ENCODE measurements at regions not wholly inside any gene's neighbourhood (a gene's known extent, or its start where the extent isn't known, plus 50 kb on each side); places are given as distances from the start of the nearest gene placed in this dataset.

GRCh38 chr2:149679286-149679685 lies 91.7 kb upstream of the MMADHC start:
- DNase-seq = no peak

DNA sequence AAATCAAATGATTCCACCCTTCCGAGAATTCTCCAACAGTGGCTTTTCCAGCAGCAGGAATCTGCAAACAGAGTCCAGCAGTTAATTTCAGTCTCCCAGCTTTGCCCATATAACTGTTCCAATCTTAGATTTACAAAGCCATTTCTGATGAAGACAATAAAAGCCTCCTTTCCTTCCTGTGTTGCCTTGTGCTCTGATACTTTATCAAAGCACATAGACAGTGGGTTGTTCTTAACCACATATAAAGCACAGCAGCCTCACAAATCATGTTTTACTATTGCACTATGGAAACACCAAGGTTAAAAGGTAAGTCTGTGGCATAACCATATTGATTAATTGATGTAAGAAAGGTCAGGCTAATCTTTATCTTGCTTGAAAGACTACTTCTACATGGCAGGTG lies 89.8 kb upstream of the MMADHC start:
- no peak for DNase-seq

- DNase-seq = no peak
Measured at GRCh38 chr2:149670086-149670485, 82.5 kb upstream of the MMADHC start.

DNA sequence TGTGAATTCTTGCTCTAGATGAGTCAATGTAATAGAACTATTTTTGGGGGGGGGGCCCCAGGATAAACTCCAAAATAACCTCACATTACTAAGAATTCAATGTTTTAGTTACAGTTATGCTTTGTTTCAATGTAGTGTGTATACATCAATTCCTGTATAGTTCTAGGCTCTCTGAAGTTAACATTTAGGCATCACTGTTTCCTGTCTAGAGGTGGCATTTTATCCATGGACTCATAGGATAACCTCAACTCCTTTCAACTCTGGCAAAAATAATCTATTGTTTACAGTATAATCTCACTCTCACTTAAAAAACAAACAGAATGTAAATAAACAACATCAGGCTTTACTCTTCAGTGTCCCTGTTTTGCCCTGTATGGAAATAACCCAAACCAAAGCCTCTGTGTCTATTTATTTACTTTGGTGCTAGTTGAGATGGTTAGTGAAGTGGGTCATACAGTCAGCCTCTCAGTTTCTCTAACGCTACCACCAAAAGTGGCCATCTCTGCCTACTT lies 79.3 kb upstream of the MMADHC start:
- DNase-seq = no peak

DNA sequence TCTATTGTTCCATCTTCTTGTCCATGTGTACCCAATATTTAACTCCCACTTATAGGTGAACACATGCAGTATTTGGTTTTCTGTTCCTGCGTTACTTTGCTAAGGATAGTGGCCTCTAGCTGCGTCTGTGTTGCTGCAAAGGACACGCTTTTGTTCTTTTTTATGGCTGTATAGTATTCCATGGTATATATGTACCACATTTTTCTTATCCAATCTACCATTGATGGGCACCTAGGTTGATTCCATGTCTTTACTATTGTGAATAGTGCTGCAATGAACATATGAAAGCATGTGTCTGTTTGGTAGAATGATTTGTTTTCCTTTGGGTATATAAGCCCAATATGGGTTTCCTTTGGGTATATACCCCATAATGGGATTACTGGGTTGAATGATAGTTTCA lies 77.3 kb upstream of the MMADHC start:
- DNase-seq = no peak

GRCh38 chr2:149662556-149662955 lies 75.0 kb upstream of the MMADHC start:
- no peak for DNase-seq

- DNase-seq = no peak
Measured at GRCh38 chr2:149661844-149662243, 74.3 kb upstream of the MMADHC start.

DNA sequence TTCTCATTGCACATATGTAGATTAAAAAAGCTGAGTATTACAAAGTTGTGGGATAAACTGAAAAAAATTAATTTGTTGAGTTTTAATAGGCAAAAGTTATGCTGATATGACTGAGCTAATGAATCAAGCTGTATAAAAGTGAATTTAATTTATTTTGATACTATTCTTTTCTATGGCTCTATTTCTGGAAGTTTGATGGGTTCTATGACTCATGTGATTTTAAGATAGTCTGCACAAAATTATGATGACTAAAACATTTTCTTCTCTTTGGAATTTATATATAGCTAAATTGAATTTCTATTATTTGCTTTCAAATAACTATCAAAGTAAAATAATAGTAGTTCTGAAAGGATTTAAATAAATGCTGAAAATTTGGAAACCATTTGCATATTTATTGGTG lies 71.0 kb upstream of the MMADHC start:
- DNase-seq = no peak

- DNase-seq = no peak
Measured at GRCh38 chr2:149657401-149658040, 69.9 kb upstream of the MMADHC start.

DNA sequence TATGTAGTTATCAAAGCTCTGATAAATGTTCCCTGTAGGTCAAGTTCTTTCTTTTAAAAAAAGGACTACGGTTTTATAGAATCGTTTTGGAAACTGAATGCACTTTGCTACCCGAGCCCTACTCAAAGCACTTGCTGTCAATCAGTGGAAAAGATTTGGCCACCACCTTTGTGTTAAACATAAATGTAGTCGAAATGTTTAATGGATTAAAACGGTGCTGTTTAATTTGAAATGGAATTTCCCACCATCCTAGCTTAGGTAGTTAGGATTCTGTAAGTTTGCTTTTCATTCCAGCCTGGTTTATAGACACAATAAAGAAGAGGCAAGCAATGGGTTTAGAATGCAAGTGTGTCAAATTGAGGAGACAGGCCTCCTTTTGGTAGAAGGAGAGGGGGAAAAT lies 69.4 kb upstream of the MMADHC start:
- DNase-seq = no peak

DNA sequence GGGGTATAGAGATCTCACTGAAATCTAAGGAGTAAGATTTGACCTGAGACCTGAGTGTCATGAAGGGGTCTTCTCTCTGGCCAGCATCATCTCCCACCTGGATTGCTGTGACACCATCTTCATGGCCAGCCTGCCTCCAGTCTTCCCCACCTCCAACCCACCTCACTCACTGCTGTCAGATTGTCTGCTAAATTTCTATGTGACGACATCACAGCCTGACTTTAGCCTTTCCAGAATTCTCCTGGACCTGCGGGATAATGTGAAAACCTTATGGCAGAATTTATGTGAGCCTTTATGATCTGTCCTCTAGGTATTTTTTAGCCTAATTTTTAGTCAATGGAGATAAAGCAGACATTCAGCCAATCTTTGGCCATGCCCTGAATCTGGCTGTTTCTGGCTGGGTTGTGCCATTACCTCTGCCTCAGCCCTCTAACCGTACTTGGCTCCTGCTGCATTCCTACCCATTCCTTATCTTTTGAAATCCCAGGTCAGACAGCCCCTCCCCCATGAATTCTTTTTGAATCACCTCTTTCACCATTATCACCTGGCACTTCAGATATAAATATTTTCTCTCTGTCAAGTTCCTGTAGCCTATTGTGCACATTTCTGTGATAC lies 66.4 kb upstream of the MMADHC start:
- no peak for DNase-seq

DNA sequence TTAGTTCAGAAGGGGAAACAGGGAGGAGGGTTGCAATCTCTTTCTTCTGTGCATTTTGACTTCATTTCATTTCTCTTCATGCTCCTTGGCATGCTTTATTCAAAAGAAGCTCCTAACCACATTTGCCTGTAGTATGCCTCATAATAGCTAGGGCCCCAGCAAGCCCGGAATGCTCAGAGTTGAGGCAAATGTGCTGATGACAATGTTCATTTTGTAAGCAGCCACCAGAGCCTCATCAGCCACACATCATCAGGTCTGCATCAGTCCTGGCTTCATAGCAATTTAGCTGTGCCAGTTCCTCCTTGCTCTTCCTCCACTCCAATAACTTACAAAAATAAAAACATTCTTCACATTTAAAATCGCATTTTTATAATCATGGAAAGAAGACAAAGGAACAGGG lies 65.4 kb upstream of the MMADHC start:
- DNase-seq = no peak

- no peak for DNase-seq
Measured at GRCh38 chr2:149652526-149652925, 65.0 kb upstream of the MMADHC start.

DNA sequence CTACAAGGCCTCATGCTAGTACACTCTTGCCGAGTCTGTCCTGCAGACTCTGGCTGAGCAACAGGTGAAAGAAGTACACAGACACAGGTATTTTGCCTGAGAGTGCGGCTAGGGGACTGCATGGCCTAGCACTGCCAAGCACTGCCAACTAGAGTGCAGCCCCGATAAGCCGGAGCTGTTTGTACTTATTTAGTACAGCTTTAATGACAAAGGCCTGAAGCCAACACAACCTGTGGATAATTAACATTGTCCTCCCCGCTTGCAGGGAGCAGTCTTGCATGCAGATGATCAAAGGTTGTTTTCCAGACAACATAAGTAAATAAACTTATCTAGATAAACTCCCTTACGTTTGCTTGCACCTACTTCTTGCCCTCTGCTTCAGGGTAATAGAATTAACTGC lies 63.7 kb upstream of the MMADHC start:
- DNase-seq = no peak

DNA sequence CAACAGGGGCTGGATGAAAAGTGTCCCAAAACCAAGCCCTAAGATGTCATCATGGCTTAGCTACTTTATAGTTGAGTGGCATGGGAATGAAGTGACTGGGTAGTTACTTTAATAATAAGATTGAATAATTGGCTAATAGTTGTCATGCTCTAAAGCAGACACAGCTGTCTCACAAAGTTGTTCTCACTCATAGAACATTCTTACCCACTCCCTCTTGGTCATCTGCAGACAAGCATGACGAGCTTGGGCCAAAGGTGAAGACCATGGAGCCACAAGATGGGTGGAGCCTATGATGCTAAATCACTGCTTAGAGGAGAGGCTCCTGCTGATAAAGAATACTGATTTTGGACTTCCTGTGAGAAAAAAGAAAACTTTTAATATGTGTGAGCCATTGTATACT lies 62.4 kb upstream of the MMADHC start:
- DNase-seq = no peak

- DNase-seq = no peak
Measured at GRCh38 chr2:149648282-149649030, 60.9 kb upstream of the MMADHC start.

GRCh38 chr2:149645391-149645790 lies 57.8 kb upstream of the MMADHC start:
- no peak for DNase-seq

Measured in NCI-H446 treated with DMSO at 0.1 percent for 48 hours (cell line).